ENCODE measurements at regions not wholly inside any gene's neighbourhood (a gene's known extent, or its start where the extent isn't known, plus 50 kb on each side); places are given as distances from the start of the nearest gene placed in this dataset.

- TF ChIP-seq ARID4B (CRISPR knock-in tag; IDR thresholded peaks at IDR 0.05; ENCODE audit: borderline replicate concordance) (no peak), E2F1 (CRISPR knock-in tag; IDR thresholded peaks at IDR 0.05) (no peak), NR2C2 (CRISPR knock-in tag; IDR thresholded peaks at IDR 0.05) (no peak), ZNF317 (CRISPR knock-in tag; IDR thresholded peaks at IDR 0.05; ENCODE audit: borderline replicate concordance, low read depth) (no peak), SMAD4 (CRISPR knock-in tag; IDR thresholded peaks at IDR 0.05) (no peak), OVOL2 (CRISPR knock-in tag; IDR thresholded peaks at IDR 0.05; ENCODE audit: borderline replicate concordance) (no peak), JUN (CRISPR knock-in tag; IDR thresholded peaks at IDR 0.05) (no peak), ZNF219 (CRISPR knock-in tag; IDR thresholded peaks at IDR 0.05; ENCODE audit: borderline replicate concordance) (no peak), PRRX2 (CRISPR knock-in tag; IDR thresholded peaks at IDR 0.05) (no peak), CREM (CRISPR knock-in tag; IDR thresholded peaks at IDR 0.05) (no peak), USF2 (CRISPR knock-in tag; IDR thresholded peaks at IDR 0.05) (no peak), ELF4 (CRISPR knock-in tag; IDR thresholded peaks at IDR 0.05; ENCODE audit: low read depth) (no peak)
- TF ChIP-seq, protein P1, sequence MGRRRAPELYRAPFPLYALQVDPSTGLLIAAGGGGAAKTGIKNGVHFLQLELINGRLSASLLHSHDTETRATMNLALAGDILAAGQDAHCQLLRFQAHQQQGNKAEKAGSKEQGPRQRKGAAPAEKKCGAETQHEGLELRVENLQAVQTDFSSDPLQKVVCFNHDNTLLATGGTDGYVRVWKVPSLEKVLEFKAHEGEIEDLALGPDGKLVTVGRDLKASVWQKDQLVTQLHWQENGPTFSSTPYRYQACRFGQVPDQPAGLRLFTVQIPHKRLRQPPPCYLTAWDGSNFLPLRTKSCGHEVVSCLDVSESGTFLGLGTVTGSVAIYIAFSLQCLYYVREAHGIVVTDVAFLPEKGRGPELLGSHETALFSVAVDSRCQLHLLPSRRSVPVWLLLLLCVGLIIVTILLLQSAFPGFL (CRISPR knock-in tag; IDR thresholded peaks at IDR 0.05; ENCODE audit: borderline replicate concordance), result no peak
- TF ChIP-seq, protein P2, sequence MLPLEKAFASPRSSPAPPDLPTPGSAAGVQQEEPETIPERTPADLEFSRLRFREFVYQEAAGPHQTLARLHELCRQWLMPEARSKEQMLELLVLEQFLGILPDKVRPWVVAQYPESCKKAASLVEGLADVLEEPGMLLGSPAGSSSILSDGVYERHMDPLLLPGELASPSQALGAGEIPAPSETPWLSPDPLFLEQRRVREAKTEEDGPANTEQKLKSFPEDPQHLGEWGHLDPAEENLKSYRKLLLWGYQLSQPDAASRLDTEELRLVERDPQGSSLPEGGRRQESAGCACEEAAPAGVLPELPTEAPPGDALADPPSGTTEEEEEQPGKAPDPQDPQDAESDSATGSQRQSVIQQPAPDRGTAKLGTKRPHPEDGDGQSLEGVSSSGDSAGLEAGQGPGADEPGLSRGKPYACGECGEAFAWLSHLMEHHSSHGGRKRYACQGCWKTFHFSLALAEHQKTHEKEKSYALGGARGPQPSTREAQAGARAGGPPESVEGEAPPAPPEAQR (CRISPR knock-in tag; IDR thresholded peaks at IDR 0.05), result no peak
Observed at GRCh38 chr20:48007351-48007750, 222.1 kb upstream of the SULF2 start (continued).

DNA sequence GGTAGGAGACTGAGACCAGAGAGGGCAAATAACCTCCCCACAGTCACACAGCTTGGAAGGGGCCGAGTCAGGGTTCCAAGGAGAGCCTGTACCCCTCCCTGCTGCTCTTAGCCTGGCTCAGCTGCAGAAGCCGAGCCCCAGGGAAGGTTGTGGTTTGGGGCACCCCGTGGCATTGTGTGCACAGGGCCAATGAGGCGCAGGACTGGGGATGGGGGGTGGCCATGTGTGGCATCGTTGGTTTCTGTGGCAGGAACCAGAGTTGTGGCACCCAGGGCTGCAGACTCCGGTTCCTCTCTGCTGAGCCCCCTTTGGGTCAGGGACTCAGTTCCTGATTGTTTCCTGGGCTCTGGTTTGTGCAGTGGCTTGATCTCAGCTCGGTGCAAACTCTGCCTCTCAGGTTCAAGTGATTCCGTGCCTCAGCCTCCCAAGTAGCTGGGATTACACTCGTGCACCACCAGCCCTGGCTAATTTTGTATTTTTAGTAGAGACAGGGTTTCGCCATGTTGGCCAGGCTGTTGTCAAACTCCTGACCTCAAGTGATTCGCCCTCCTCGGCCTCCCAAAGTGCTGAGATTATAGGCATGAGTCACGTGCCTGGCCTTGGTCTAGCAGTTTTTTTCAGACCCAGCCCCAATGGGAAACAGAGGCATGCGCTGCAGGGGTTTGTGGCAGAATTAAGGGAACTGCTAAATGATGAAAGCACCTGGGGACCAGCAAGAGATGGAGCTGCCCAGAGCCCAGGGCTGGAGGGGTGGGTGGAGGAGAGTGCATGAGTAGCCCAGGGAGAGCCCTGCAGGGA is 221.0 kb upstream of the SULF2 start:
- Mint-ChIP-seq H3K4me1 (peaks cover 7% of the 10 kb centered on the region), H3K36me3 (peaks cover 13% of the 10 kb centered on the region), H3K27me3 (ENCODE audit: low read depth) (no peaks in the 10 kb centered on the region; the same call in 1 of the 2 replicates), H3K27ac (no peak overlapping the region), H3K9me3 (peaks cover 28% of the 10 kb centered on the region), H3K4me3 (no peak overlapping the region)
- ATAC-seq (no peak), DNase-seq (ENCODE audit: low spot score) (no peak)
- ChIA-PET CTCF (no interaction called here), POLR2A (no interaction called here)
- TF ChIP-seq ZNF263 (CRISPR knock-in tag; IDR thresholded peaks at IDR 0.05; ENCODE audit: low read depth) (no peak), TEAD1 (CRISPR knock-in tag; IDR thresholded peaks at IDR 0.05) (no peak), ESRRA (CRISPR knock-in tag; IDR thresholded peaks at IDR 0.05; ENCODE audit: borderline replicate concordance) (no peak), SOX15 (CRISPR knock-in tag; IDR thresholded peaks at IDR 0.05) (no peak), NR3C1 (CRISPR knock-in tag; conservative IDR thresholded peaks at IDR 0.05; ENCODE audit: low read depth) (no peak), ZNF671 (CRISPR knock-in tag; IDR thresholded peaks at IDR 0.05) (no peak), SMAD4 (CRISPR knock-in tag; IDR thresholded peaks at IDR 0.05) (no peak), HMGA2 (CRISPR knock-in tag; IDR thresholded peaks at IDR 0.05) (no peak), ELF4 (CRISPR knock-in tag; IDR thresholded peaks at IDR 0.05; ENCODE audit: low read depth) (no peak), MYBL2 (CRISPR knock-in tag; IDR thresholded peaks at IDR 0.05) (no peak), HMGXB4 (CRISPR knock-in tag; IDR thresholded peaks at IDR 0.05) (no peak), ZNF317 (CRISPR knock-in tag; IDR thresholded peaks at IDR 0.05; ENCODE audit: borderline replicate concordance, low read depth) (no peak)
